ENCODE measurements at regions not wholly inside any gene's neighbourhood (a gene's known extent, or its start where the extent isn't known, plus 50 kb on each side); places are given as distances from the start of the nearest gene placed in this dataset.

DNA sequence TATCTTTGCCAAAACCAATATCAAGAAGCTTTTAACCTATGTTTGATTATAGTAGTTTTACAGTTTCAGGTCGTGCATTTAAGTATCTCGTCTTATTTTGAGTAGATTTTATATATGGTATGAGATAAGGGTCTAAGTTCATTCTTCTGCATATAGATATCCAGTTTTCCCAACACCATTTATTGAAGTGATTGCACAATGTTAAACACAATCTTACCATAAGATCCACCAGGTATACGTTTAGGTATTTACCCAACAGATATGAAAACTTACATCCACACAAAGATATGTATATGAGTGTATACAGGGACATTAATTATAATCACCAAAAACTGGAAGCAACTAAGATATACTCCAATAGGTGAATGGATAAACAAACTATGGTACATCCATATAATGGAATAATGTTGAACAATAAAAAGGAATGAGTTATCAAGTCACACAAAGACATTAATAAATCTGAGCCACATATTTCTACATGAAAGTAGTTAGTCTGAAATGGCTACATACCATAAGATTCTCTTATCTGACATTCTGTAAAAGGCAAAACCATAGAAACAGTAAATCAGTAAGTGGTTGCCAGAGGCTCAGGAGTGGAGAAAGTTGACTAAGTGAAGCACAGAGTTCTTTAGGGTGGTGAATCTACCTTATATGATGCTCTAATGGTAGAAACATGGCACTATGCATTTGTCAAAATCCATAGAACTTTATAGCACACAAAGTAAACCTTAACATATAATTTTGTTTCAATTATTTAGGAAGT is 222.6 kb downstream of the NUAK1 start:
- no peak for TF ChIP-seq POLR2A (IDR thresholded peaks at IDR 0.05; ENCODE audit: low read depth)
- no peak for TF ChIP-seq CTCF (IDR thresholded peaks at IDR 0.05)
- TF ChIP-seq POLR2AphosphoS5 (IDR thresholded peaks at IDR 0.05) = no peak
- no peak for TF ChIP-seq EP300 (IDR thresholded peaks at IDR 0.05)

Measured in esophagus muscularis mucosa (tissue), 4 donors.